ENCODE measurements at regions not wholly inside any gene's neighbourhood (a gene's known extent, or its start where the extent isn't known, plus 50 kb on each side); places are given as distances from the start of the nearest gene placed in this dataset.

GRCh38 chr10:29171717-29172116 is 117.2 kb upstream of the LYZL1 start:
- TF ChIP-seq CTCF (IDR thresholded peaks at IDR 0.05) (no peak), POLR2A (IDR thresholded peaks at IDR 0.05) (no peak)

Measured in esophagus squamous epithelium (tissue), 4 donors.